ENCODE measurements at regions not wholly inside any gene's neighbourhood (a gene's known extent, or its start where the extent isn't known, plus 50 kb on each side); places are given as distances from the start of the nearest gene placed in this dataset.

- TF ChIP-seq CTCF (conservative IDR thresholded peaks at IDR 0.05) (no peak), EZH2 (IDR thresholded peaks at IDR 0.05; ENCODE audit: low read depth) (no peak)
Observed at GRCh38 chr17:77566151-77566550, 392.4 kb upstream of the TNRC6C start.
